HG03196 (cell line): ENCODE measurements at regions not wholly inside any gene's neighbourhood (a gene's known extent, or its start where the extent isn't known, plus 50 kb on each side); places are given as distances from the start of the nearest gene placed in this dataset.

Experiments
- ATAC-seq: cut with Tn5 transposase; IDR thresholded peaks from one replicate; pipeline ENCODE4 v1.9.1; 2021; ENCODE audit not compliant: unreplicated experiment

DNA sequence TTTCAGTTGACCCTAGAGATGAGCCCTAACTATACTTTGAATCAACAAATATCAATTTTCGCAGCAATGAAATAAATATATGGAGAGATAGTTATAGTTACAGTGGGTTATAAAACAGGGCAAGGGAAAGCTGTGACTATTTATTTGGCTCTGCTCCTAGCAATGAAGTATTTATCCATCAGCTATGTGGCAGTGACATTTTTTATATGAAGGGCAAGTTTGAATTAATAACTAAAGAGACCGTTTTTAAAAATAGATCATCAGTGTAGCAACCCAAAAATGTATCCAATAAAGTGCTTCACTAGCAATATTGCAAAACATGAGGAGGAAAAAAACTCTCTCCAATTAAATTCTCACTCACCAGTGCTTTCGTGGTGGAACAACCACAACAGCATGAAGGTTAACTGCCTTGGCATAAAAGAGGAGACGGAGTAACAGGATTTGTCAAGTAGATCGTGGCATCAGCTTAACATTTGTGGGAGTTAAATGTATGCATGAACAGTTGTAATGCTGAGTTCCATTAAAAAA lies 58.1 kb upstream of the NUDT4 start:
- no peak for ATAC-seq

GRCh38 chr12:93322784-93323183 lies 54.9 kb upstream of the NUDT4 start:
- ATAC-seq, result no peak

DNA sequence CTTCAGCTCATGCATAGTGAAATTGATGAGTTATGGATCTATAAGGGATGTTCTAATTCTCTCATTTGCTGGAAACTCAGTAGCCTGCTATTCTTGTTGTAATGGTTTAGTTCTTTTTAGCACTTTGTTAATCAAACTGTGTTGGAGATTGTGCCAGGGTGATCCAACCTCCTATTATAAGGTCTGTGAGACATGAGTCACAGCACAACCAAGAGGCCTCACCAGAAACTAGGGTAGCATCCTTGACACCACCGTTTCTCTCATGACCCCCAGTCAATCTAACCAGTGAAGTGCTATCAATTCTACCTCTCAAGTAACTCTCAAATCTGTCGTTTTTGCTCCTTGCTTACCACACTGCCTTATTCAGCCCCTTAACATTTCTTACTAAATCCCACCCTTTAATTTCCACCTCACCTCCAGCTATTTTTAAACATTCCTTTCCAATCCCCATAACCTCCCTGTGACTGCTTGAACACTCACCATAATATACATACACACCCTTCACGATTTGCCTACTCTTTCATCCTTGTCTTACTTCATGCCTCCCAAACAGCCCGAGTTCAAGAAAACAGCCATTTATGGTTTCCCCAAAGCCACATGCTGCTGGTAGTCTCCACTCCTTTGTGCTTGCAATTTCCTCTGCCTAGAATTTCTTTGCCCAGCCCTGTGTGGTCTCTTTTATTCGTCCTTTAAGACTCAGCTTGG lies 53.9 kb upstream of the NUDT4 start:
- ATAC-seq, result no peak

- no peak for ATAC-seq
These were observed 51.9 kb upstream of the NUDT4 start for GRCh38 chr12:93325855-93326254.
